Body of pancreas (tissue), 4 donors: ENCODE measurements at regions not wholly inside any gene's neighbourhood (a gene's known extent, or its start where the extent isn't known, plus 50 kb on each side); places are given as distances from the start of the nearest gene placed in this dataset.

Experiments
- CTCF ChIP-seq, 7 experiments: fragments of 450-650 bp in 4 of 7; fragments of 200-600 bp in 3 of 7; sonication (generic) in 3 of 7; IDR thresholded peaks; one replicate each; pipeline ENCODE4 v1.5.1; 2016 to 2019; ENCODE audit warnings: antibody characterized with exemption in 7 of 7
- POLR2A ChIP-seq, 3 donors: fragments of 450-650 bp; IDR thresholded peaks; one replicate each; pipeline ENCODE4 v1.6.1; 2016; ENCODE audit warnings: antibody characterized with exemption in 3 of 3, mild to moderate bottlenecking in 2 of 3

- TF ChIP-seq CTCF (IDR thresholded peaks at IDR 0.05), result no peak
- no peak for TF ChIP-seq POLR2A (IDR thresholded peaks at IDR 0.05)
Measured at GRCh38 chr3:78015856-78016255, 976.0 kb downstream of the ROBO2 start.
